Fibroblast of lung (primary cell): ENCODE measurements at regions not wholly inside any gene's neighbourhood (a gene's known extent, or its start where the extent isn't known, plus 50 kb on each side); places are given as distances from the start of the nearest gene placed in this dataset.

Source experiments
- EZH2 ChIP-seq: IDR thresholded peaks from 2 replicates; pipeline ENCODE4 v1.5.1; 2012; ENCODE audit warnings: low read length, control low read depth, mild to moderate bottlenecking; ENCODE audit errors: missing control alignments
- TF ChIP-seq, protein P1 (sequence below), 2 donors: IDR thresholded peaks in 1 of 2; conservative IDR thresholded peaks in 1 of 2; 1 replicate in 1 of 2; 2 replicates in 1 of 2; pipeline ENCODE4 v1.5.1; 2011 to 2012; ENCODE audit warnings: low read length in 2 of 2, control low read depth in 1 of 2, inconsistent platforms in 1 of 2, low read depth in 1 of 2, mild to moderate bottlenecking in 1 of 2

DNA sequence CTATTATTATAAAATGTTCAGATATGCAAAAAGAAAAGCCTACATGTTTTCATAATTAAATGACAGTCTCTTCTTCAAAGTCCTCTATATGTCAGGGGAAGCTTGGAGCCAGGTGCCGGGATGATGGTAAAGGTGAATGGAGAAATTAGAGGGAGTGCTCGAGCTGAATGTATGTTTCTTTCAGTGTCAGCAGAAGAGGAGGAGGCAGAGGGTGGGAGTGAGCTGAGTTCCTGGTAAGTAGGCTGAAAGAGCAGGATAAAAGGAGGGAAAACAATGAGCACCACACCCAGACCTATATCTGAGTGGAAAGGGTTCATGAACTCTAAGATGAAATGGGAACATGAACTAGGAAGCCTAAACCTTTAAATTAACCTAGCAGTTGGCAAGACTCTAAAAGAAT is 307.6 kb upstream of the NBEA start:
- TF ChIP-seq, protein P1, sequence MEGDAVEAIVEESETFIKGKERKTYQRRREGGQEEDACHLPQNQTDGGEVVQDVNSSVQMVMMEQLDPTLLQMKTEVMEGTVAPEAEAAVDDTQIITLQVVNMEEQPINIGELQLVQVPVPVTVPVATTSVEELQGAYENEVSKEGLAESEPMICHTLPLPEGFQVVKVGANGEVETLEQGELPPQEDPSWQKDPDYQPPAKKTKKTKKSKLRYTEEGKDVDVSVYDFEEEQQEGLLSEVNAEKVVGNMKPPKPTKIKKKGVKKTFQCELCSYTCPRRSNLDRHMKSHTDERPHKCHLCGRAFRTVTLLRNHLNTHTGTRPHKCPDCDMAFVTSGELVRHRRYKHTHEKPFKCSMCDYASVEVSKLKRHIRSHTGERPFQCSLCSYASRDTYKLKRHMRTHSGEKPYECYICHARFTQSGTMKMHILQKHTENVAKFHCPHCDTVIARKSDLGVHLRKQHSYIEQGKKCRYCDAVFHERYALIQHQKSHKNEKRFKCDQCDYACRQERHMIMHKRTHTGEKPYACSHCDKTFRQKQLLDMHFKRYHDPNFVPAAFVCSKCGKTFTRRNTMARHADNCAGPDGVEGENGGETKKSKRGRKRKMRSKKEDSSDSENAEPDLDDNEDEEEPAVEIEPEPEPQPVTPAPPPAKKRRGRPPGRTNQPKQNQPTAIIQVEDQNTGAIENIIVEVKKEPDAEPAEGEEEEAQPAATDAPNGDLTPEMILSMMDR (conservative IDR thresholded peaks at IDR 0.05 in 1 of 2, IDR thresholded peaks at IDR 0.05 in 1 of 2; ENCODE audit: low read depth in 1 of 2, low read length in 2 of 2) = no peak
- no peak for TF ChIP-seq EZH2
